ENCODE measurements at regions not wholly inside any gene's neighbourhood (a gene's known extent, or its start where the extent isn't known, plus 50 kb on each side); places are given as distances from the start of the nearest gene placed in this dataset.

GRCh38 chr1:188930382-188930781 is 1547.3 kb downstream of the BRINP3 start:
- TF ChIP-seq CTCF (IDR thresholded peaks at IDR 0.05), result no peak
- H3K36me3 Mint-ChIP-seq (ENCODE audit: low read depth), result no peaks in the 10 kb centered on the region
- Histone ChIP-seq H3K27ac (ENCODE audit: low read depth in 1 of 2, low read length in 2 of 2) (no peak overlapping the region), H3K9me3 (ENCODE audit: control insufficient read depth in 1 of 2, insufficient read depth in 1 of 2, low read length in 2 of 2) (peaks cover 0 to 6% of the 10 kb centered on the region in 2 experiments), H3K27me3 (ENCODE audit: control insufficient read depth in 1 of 2, insufficient read depth in 2 of 2, low read length in 2 of 2) (no peaks in the 10 kb centered on the region), H3K36me3 (ENCODE audit: insufficient read depth, low read length) (no peaks in the 10 kb centered on the region), H3K4me1 (ENCODE audit: insufficient read depth, low read length) (no peaks in the 10 kb centered on the region), H3K4me3 (ENCODE audit: low read length) (no peak overlapping the region)
- ChIA-PET CTCF (no interaction called here), POLR2A (no interaction called here)
- H3K9me3 Mint-ChIP-seq, result no peaks in the 10 kb centered on the region
- DNase-seq (no peak), ATAC-seq (ENCODE audit: poor library complexity) (no peak)
- intact Hi-C loops (cut with DNase I, micrococcal nuclease), result no loop called here
- no peak overlapping the region for H3K4me3 Mint-ChIP-seq
- no peaks in the 10 kb centered on the region for H3K27me3 Mint-ChIP-seq
- no peaks in the 10 kb centered on the region for H3K4me1 Mint-ChIP-seq (ENCODE audit: low read depth)
- no peak overlapping the region for H3K27ac Mint-ChIP-seq

GRCh38 chr1:188931506-188931905 is 1546.2 kb downstream of the BRINP3 start:
- CTCF ChIA-PET, result no interaction called here
- ATAC-seq (ENCODE audit: poor library complexity), result no peak
- Mint-ChIP-seq H3K36me3 (ENCODE audit: low read depth) (no peaks in the 10 kb centered on the region), H3K4me3 (no peak overlapping the region), H3K4me1 (ENCODE audit: low read depth) (no peaks in the 10 kb centered on the region), H3K27me3 (no peaks in the 10 kb centered on the region), H3K9me3 (no peaks in the 10 kb centered on the region), H3K27ac (no peak overlapping the region)
- H3K27ac ChIP-seq (ENCODE audit: low read depth in 1 of 2, low read length in 2 of 2), result no peak overlapping the region
- POLR2A ChIA-PET, result no interaction called here
- no peak overlapping the region for H3K4me3 ChIP-seq (ENCODE audit: low read length)
- no peak for DNase-seq
- no peaks in the 10 kb centered on the region for H3K27me3 ChIP-seq (ENCODE audit: control insufficient read depth in 1 of 2, insufficient read depth in 2 of 2, low read length in 2 of 2)
- H3K36me3 ChIP-seq (ENCODE audit: insufficient read depth, low read length), result no peaks in the 10 kb centered on the region
- TF ChIP-seq CTCF (IDR thresholded peaks at IDR 0.05), result no peak
- intact Hi-C loops (cut with DNase I, micrococcal nuclease), result no loop called here
- H3K9me3 ChIP-seq (ENCODE audit: control insufficient read depth in 1 of 2, insufficient read depth in 1 of 2, low read length in 2 of 2), result peaks cover 0 to 6% of the 10 kb centered on the region in 2 experiments
- H3K4me1 ChIP-seq (ENCODE audit: insufficient read depth, low read length), result no peaks in the 10 kb centered on the region

- Histone ChIP-seq H3K27ac (ENCODE audit: low read depth in 1 of 2, low read length in 2 of 2) (no peak overlapping the region), H3K9me3 (ENCODE audit: control insufficient read depth in 1 of 2, insufficient read depth in 1 of 2, low read length in 2 of 2) (no peaks in the 10 kb centered on the region), H3K36me3 (ENCODE audit: insufficient read depth, low read length) (no peaks in the 10 kb centered on the region), H3K4me1 (ENCODE audit: insufficient read depth, low read length) (no peaks in the 10 kb centered on the region), H3K27me3 (ENCODE audit: control insufficient read depth in 1 of 2, insufficient read depth in 2 of 2, low read length in 2 of 2) (no peaks in the 10 kb centered on the region), H3K4me3 (ENCODE audit: low read length) (no peak overlapping the region)
- H3K27ac Mint-ChIP-seq, result no peak overlapping the region
- H3K27me3 Mint-ChIP-seq, result no peaks in the 10 kb centered on the region
- ATAC-seq (ENCODE audit: poor library complexity) (no peak), DNase-seq (no peak)
- no peaks in the 10 kb centered on the region for H3K36me3 Mint-ChIP-seq (ENCODE audit: low read depth)
- no peak overlapping the region for H3K4me3 Mint-ChIP-seq
- no peaks in the 10 kb centered on the region for H3K4me1 Mint-ChIP-seq (ENCODE audit: low read depth)
- H3K9me3 Mint-ChIP-seq, result no peaks in the 10 kb centered on the region
- POLR2A ChIA-PET, result no interaction called here
- TF ChIP-seq CTCF (IDR thresholded peaks at IDR 0.05), result no peak
- intact Hi-C loops (cut with DNase I, micrococcal nuclease), result no loop called here
- CTCF ChIA-PET, result no interaction called here
Measured at GRCh38 chr1:188937965-188938551, 1539.6 kb downstream of the BRINP3 start.
